T follicular helper cell (primary cell): ENCODE measurements at regions not wholly inside any gene's neighbourhood (a gene's known extent, or its start where the extent isn't known, plus 50 kb on each side); places are given as distances from the start of the nearest gene placed in this dataset.

Experiments used
- DNase-seq: peaks from one replicate; pipeline ENCODE4 v3.0.0-alpha.2; 2020; ENCODE audit warnings: low read depth

DNA sequence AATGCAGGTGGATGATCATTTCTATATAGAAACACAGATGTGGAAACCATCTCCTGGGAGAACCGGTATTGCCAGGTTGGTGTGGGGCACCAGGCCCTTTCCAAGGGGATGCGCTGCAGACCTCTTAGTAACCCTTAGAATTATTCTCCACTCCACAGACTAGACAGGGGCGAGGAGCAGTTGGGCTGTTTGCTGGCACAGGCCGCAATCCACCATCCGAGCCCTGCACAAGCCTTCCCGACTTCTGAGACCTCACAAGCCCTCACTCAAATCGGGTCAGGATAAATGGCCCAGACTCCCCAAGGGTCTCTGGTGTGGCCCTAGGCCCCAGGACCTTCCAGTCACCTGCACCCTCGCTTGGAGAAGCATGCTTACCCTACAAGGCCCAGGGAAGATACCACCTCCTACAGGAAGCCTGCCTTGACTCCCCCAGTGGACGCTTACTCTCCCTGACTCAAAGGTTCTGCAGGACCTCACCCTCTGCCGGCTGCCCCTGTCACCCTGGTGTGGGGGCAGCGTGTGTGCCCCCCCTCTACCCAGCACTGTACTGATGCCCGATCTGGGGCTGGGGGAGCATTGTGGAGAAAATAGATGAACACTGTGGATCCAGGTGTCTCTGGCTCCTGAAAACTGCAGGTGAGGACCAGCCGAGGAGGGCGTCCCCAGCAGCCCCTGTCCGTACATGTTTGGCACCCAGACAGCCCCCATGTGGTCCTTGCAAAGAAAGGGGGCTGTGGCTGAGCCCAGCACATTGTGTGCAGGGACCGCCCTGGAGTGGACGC lies 49.8 kb upstream of the ACSF3 start:
- DNase-seq: no peak
